Stimulated activated CD4-positive, alpha-beta T cell treated with anti-CD3 and anti-CD28 coated beads, TNF-alpha, amount 100 ng/mL, for 24 hours (primary cell): ENCODE measurements at regions not wholly inside any gene's neighbourhood (a gene's known extent, or its start where the extent isn't known, plus 50 kb on each side); places are given as distances from the start of the nearest gene placed in this dataset.
"Not testable (repeated sequence)": the region's sequence is repeated elsewhere in the genome, so short reads cannot be mapped to it uniquely, and the experiment has no call there.

ENCODE experiments used
- DNase-seq, 3 experiments: peaks; one replicate each; pipeline ENCODE4 v3.0.0-alpha.2; 2020; ENCODE audit warnings: low read depth in 3 of 3

DNA sequence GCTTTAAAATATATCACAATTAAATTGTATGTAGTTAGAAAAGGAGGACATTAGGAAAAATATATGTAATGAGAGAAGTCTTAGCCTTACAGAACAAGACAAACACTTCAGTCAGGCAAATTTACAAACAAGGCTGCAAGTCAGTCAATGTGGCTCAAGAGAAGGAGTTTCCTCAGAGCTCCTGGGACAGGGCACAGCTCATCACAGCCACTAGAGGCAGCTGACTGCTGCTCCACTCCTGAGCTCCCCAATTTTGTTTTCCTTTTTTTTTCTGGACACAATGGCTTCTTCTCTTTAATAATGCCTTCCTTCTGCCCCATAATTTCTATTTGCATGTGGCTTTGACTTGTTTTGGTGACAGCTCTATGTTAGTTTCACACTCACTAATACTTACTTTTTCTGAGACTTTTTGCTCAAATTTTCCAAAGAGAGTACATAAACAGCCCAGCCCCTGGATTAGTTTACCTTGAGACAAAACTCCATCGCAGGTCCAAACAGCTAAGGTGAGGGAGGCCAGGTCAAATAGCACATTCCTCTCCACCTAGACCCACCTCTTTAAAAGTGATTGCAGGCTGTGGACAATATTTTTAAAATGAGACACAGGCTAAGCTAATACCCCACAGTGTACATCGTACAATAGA, 850.4 kb upstream of the FRG1 start:
- DNase-seq = no peak

DNA sequence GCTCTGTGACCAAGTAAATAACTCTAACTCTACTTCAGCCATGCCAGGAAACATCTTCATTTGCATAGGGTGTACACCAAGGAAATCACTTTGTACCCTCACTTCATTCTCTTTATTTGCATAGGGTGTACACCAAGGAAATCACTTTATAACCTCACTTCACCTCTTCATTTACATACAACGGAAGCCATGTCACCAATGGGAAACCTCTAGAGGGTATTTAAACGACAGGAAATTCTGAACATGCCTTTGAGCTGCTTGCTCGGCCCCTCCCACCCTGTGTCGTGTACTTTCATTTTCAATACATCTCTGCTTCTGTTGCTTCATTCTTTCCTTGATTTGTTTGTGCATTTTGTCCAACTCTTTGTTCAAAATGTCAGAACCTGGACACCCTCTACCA, 848.1 kb upstream of the FRG1 start:
- DNase-seq = no peak

DNA sequence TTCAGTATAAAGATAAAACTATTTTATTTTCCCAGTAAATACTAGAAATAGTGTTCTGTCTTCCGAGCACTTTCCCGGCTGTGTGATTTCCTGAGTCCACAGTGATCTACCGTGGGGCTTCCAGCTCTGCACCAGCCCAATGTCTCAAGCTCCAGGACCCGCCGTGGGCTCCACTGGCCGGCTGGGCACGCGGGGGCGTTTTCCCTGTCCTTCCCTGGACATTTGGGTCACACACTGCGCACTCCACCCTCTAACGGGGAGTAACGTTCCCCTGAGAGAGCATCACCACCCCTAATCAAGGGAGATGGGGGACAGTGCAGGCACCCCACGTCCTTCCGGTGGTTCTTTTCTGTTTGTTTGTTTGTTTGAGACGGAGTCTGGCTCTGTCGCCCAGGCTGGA, 844.6 kb upstream of the FRG1 start:
- DNase-seq = no peak

DNA sequence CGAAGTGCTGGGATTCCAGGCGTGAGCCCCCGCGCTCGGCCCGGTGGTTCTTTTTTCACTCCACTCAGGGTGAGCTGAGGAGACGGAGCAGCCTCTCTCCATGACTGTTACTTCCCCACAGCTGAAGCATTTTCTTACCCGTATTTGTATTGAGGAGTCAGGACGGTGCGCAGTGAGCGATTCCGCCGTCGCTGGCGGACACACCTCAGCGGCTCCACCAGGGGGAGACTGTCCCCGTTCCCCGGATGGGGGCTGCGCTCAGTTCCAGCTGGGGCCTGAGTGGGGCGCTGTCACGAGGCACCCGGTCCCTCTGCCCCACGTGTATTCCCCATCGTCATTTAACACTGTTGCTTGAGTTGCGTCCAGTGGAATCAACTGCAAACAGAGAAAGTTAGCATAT, 844.0 kb upstream of the FRG1 start:
- DNase-seq = no peak

DNA sequence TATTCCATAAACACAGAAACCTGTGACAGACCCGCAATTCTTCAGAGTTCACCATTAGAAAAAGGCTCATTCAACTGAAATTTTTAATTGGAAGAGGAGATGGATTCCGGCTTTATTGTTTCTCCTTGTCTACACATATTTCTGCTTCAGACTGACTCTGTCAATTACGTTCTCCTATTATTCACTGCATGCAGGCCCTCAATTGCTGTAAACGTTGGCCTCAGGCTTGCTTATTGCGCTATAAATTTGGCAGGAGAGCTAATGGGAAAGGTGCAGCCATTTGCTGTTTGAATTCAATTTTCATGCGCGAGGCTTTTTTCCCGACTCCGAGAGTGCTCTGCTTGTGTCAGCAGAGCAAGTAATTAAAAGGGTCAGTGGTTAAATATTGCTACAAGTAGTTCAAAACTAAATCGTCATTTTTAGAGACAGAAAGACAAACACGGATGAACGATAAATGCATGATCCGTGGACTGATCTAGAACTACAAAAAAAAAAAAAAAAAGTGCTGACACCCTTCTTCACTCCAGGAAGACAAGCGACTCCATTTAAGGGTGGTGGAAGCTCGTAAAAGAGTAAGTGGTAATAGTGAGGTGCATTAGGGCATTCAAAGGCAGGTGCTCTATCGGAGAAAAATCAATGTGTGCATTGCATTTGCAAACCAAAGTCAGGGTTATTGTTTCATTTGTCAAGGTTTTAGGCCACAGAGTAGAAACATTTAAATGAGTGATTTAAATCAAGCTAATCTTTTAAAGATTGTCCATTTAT, 841.6 kb upstream of the FRG1 start:
- DNase-seq = no peak

DNA sequence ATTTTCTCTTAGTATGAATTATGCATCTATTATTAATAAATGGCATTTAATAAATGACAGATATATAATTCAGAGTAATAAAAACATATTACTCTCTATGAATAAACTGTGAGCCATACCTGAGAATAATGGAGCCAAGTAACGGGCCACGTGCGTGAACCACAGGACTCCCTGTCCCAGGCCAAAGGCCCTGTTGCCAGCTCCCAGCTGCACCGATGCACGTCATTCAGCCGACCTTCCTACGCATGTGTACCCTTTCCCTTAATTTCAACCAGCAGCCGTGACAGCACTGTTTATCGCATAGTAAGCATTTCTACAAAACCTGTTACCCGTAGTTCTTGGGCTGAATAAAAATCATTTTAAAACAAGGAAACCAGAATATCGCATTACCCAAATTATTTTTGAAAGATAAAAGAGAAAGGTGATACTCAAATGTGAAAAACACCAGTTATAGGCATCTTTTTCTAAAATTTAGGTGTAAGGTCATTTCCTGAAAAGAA, 827.2 kb upstream of the FRG1 start:
- no peak for DNase-seq

DNA sequence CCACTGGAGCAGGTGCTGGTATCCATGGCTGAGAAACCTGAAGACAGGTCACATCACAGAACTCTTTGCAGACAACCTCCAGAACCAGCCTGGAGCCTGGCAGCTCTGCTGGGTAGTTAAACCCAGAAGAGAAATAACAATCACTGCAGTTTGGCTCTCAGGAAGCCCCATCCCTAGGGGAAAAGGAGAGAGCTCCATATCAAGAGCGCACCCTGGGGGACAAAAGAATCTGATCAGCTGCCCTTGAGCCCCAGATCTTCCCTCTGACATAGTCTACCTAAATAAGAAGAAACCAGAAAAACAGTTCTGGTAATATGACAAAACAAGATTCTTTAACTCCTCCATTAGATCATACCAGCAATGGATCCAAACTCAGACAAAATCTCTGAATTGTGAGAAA, 823.2 kb upstream of the FRG1 start:
- DNase-seq = no peak

DNA sequence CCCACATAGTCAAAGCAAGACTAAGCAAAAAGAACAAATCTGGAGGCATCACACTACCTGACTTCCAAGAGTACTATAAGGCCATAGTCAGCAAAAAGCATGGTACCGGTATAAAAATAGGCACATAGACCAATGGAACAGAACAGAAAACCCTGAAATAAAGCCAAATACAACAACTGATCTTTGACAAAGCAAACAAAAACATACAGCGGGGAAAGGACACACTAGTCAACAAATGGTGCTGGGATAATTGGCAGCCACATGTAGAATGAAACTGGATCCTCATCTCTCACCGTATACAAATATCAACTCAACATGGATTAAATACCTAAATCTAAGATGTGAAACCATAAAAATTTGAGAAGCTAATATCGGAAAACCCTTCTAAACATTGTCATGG, 819.3 kb upstream of the FRG1 start:
- DNase-seq = no peak

DNA sequence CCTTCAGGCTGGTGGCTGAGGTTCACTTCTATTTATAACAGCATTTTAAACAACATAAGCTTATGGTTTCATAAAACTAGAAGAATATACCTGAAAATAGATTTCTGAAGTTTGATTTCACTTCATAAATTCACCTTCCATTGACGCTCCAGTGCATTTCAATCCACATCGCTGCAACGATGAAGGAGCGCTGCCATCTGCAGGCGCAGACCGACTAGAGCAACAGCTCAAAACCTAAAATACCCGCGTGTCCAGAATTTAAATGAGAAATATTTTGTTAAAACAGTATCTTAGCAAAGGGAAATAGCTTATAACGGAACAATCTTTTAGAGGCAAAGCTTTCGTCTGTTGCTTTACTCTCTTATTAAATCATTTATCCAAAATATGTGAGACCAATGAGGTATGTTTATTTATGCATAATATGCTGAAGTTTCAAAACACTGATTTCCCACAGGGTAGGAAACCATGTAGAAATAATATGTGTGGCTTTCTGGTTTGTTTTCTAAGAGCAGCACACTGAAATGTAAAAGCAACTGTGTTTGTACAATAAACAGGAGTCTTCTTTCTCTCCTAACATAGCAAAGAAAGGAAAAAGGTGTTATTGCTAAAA, 816.4 kb upstream of the FRG1 start:
- DNase-seq = no peak

DNA sequence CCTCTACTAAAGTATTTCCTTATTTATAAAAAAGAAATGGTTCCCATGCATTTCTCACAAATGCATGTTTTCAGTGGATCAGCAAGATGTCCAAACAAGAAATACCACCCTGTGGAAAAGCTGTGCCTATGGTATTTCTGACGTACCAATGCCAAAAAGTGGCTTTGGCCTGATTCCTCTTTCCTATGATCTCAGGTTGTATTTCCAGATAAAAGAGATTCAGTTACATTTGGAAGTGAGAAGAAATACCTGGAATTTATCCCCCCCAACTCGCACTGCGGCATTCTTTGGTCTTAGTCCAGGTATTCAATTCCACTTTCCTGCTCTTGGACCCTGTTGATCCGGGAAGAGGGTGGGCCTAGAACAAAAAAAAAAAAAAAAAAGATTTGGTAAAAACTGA, 815.9 kb upstream of the FRG1 start:
- no peak for DNase-seq

DNA sequence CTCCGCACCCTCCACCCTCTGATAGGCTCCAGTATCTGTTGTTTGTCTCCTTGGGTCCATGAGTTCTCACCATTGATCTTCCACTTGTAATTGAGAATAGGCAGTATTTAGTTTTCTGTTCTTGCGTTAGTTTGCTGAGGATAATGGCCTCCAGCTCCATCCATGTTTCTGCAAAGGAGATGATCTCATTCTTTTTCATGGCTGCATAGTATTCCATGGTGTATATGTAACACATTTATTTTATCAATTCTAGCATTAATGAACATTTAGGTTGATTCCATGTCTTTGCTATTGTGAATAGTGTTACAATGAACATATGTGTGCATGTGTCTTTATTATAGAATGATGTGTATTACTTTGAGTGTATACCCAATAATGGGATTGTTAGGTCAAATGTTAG, 814.6 kb upstream of the FRG1 start:
- no peak for DNase-seq

DNA sequence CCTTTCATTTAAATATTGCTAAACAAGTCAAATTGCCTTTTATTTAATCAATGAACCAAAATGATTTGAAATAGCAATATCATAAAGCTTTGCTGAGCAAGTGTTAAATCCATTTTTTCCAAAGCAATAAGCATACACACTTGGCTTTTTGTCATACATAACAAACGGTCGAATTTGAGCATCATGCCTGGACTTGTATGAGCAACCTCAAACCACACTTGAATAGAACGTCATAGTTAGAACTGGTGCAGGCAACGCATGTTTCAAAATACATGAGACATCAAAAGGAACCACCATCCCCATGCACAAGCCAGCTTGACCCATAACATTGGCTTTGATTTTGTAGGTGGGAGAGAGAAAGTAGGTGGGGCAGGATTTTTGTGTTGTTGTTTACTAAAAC, 812.3 kb upstream of the FRG1 start:
- no peak for DNase-seq

DNA sequence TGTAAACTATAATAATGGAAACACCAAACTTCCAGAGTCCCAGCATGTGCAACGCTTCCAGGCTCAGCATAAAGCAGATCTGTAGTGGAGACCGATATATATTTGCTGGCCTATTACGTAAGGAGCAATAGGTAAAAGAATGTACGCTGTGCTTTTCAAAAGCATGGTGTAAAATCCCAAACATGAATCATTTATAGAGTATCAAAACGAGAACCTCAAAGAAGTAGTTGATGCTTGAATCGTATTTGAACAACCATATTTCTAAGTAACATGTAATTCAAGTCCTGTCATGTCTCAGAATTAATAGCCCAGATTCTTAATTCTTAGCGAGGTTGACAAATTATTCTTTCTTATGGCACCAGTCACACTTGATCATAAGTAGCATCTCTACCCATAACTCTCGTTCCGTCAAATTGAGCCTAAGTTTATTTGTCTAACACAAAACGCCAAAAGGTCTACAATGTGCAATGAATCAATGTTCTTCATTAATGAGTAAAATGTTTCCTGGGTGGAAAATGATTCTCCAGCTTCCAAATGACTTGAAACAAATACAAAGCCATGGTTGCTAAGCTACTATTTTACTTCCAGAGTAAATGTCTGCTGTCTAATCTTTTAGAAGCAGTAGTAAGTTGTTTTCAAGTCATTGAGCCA, 811.5 kb upstream of the FRG1 start:
- DNase-seq = no peak

DNA sequence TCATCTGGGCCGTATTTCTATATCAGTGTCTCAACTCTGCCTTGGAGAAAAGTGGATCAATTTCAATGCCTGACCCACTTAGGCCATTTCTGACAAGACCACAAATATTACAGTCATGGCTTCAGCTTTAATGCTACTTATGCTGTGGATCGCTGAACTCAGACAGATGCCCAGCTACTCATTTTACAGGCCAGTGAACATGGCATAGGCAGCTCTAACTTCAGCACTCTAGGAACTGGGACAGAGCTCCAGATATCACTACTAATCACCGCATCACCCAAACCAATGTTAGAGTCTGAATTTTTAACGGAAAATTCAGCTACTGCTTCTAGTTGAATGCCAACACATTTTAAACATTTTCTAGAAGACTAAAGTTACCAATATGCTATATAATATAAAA, 809.6 kb upstream of the FRG1 start:
- DNase-seq = no peak

DNA sequence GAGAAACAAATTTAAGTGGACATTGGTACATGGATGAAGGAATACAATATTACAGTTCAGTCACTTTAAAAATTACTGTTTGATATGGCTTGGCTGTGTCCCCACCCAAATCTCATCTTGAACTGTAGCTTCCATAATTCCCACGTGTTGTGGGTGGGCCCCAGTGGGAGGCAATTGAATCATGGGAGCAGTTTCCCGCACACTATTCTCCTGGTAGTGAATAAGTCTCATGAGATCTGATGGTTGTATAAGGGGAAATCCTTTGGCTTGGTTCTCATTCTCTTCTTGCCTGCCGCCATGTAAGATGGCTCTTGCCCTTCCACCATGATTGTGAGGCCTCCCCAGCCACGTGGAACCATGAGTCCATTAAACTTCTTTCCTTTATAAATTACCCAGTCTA, 804.2 kb upstream of the FRG1 start:
- no peak for DNase-seq

DNA sequence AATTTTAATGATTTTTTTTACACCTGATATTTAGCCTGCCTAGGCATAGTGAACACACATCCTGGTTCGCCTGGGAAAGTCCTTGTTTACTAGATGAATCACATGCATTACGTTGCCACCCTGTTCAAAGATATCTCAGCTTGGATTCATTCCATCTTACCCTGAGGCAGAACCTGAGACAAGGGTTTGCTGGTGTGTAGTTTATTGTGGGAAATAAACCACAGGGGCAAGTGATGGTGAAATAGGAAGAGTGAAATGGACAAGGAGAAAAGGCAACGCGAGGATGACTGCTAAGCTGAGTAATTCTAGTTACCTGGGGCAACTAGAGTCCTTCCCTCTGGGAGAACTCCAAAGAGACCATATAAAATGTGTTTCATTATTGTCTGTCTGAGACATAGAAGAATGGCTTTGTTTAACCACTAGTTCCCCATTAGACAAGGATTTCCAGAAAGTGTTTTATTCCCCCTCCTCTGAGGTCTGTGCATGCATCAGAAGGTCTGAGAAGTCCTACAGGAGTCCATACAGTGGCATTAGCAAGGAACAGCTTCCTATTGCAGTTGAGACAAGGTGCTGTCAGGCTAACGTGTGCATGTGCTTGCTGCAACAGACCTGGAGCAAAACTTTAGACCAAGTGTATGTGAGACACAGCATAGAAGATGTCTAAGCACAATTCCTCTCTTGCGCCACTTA, 797.3 kb upstream of the FRG1 start:
- no peak for DNase-seq

DNA sequence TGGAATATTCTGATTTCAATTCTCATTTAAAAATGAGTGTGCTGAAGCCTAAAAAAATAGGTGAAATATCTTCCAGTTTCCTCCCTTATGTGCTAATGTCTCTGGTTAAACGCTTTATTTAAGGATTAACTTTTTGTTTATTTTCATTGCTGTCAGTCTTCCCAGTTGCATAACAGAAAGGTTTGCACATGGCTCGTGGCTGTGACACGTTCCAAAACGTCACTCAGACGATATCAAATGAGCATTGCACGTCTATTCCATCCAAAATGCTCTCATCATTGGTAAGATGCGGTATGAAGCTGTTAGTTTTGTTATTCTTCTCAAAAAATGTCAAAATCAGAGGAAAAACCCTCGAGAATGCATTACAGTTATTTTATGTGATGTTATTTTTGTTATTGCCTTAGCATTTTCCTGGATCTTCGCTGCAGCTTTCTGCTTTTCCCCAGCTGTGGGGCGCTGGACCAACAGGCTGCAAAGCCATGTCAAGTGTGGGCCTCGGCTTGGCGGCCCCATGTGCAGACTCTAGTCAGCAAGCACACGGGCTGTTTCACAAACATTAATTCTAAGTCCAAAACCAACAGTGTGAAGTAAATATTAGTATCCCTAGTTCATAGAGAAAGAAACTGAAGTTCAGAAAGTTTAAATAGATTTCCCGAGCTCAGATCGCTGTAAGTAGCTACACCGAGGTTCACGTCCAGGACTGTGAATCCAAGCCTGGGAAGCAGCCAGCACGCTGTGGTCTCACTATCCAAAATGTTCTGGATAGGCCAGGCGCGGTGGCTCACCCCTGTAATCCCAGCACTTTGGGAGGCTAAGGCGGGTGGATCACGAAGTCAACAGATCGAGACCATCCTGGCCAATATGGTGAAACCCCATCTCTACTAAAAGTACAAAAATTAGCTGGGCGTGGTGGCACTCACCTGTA, 793.4 kb upstream of the FRG1 start:
- DNase-seq = no peak

DNA sequence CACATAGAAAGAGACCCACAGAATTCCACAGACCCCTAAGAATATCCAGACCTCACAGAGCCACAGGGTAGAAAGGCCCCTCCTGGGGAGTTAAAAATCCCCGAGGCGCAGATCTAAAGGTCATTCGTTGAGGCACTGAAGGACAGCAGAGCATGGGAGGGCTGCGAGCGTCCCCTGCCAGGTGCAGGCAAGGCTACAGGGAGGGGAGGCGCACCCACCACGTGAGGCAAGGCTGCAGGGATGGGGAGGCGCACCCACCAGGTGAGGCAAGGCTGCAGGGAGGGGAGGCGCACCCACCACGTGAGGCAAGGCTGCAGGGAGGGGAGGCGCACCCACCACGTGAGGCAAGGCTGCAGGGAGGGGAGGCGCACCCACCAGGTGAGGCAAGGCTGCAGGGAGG, 785.6 kb upstream of the FRG1 start:
- DNase-seq = not testable (repeated sequence)

DNA sequence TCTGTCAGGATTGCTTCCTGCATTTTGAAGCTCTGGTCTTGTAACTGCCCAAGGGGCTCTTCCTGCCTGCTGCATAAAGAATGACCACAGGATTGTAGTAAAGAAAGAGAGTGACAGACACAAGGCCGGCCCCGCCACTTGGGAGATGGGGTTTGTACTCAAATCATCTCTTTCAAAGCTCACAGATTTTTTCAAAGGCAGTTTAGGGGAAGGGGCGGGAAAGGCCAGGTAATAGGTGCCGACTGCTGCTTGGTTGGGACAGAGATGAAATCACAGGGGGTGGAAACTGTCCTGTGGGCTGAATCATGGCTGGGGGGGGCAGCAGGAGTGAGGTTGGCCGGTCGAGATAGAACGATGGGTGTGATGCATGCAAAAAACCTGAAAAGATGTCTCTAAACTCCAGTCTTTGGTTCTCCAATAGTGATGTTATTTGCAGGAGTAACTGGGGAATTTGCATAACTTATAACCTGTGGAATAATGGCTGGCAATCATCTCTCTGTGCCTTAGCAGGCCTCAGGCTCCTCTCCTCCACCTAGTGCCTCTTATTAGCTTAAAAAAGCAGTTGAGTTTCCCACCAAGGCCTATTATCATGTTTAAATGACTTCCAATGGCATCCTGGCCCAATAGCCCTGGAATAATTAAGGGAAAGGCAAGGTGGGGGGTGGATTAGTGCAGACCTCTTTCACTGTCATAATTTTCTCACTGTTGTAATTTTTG, 778.4 kb upstream of the FRG1 start:
- no peak for DNase-seq

DNA sequence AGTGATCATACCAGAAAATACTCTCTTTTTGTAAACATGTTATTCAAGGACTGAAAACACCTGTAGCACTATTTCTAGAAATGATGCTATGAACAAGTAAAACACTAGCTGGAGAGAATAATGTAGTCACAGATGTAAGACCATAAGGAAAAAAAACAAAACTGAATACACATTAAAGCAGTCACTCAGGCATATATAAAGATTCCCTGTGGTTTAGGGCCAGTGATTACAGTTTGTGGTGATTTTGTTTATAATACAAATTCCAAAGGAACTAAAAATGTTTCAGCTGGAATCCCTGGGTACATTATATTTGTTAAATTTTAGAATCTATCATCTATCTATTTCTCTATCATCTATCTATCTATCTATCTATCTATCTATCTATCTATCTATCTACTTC, 777.8 kb upstream of the FRG1 start:
- no peak for DNase-seq
